CD8-positive, alpha-beta memory T cell (primary cell): ENCODE measurements at regions not wholly inside any gene's neighbourhood (a gene's known extent, or its start where the extent isn't known, plus 50 kb on each side); places are given as distances from the start of the nearest gene placed in this dataset.

Source experiments
- CTCF ChIA-PET: fragments of 350-600 bp; sonication (Branson Sonifier 250); formaldehyde crosslinking; loops from one replicate; lab custom pipeline; 2021; ENCODE audit warnings: antibody characterized with exemption; lab: Charles Lee
- POLR2A ChIA-PET: fragments of 350-600 bp; sonication (Branson Sonifier 250); formaldehyde crosslinking; loops from one replicate; lab custom pipeline; 2021; ENCODE audit warnings: antibody characterized with exemption; lab: Charles Lee
- DNase-seq, 5 donors: peaks; one replicate each; pipeline versions ENCODE4 v3.0.0 to v3.0.0-alpha.2; 2020 to 2022; ENCODE audit warnings: mixed read lengths in 1 of 5
- H3K27ac ChIP-seq: one replicate; pipeline ENCODE4 v1.7.0; 2013; ENCODE audit warnings: low read depth, mild to moderate bottlenecking, low read length, moderate library complexity
- H3K27me3 ChIP-seq: 2 replicates; pipeline ENCODE4 v1.7.0; 2013; ENCODE audit warnings: low read length, mild to moderate bottlenecking; ENCODE audit not compliant: insufficient read depth, poor library complexity, severe bottlenecking
- H3K36me3 ChIP-seq: 2 replicates; pipeline ENCODE4 v1.7.0; 2013; ENCODE audit warnings: mild to moderate bottlenecking, low read length, moderate library complexity; ENCODE audit not compliant: insufficient read depth
- H3K4me1 ChIP-seq: 2 replicates; pipeline ENCODE4 v1.7.0; 2013; ENCODE audit warnings: mild to moderate bottlenecking, low read length, moderate library complexity; ENCODE audit not compliant: insufficient read depth
- H3K4me3 ChIP-seq: 2 replicates; pipeline ENCODE4 v1.7.0; 2013; ENCODE audit warnings: mild to moderate bottlenecking, low read length
- H3K9me3 ChIP-seq: 2 replicates; pipeline ENCODE4 v1.7.0; 2013; ENCODE audit warnings: mild to moderate bottlenecking, low read length
- H3K27ac Mint-ChIP-seq, 8 donors: one replicate each; pipeline ENCODE4 v1.8.0; 2020 to 2021; ENCODE audit warnings: mixed read lengths in 8 of 8, mild to moderate bottlenecking in 6 of 8, inconsistent platforms in 3 of 8, moderate library complexity in 3 of 8
- H3K27me3 Mint-ChIP-seq, 2 donors: one replicate each; pipeline ENCODE4 v1.8.0; 2020 to 2021; ENCODE audit warnings: mixed read lengths in 2 of 2, mild to moderate bottlenecking in 1 of 2, moderate library complexity in 1 of 2
- H3K36me3 Mint-ChIP-seq, 3 donors: one replicate each; pipeline ENCODE4 v1.8.0; 2020 to 2021; ENCODE audit warnings: mixed read lengths in 3 of 3, inconsistent platforms in 1 of 3, mild to moderate bottlenecking in 1 of 3
- H3K4me1 Mint-ChIP-seq, 3 donors: one replicate each; pipeline ENCODE4 v1.8.0; 2020 to 2021; ENCODE audit warnings: mixed read lengths in 3 of 3, inconsistent platforms in 1 of 3, mild to moderate bottlenecking in 1 of 3
- H3K4me3 Mint-ChIP-seq, 7 donors: one replicate each; pipeline ENCODE4 v1.8.0; 2020 to 2021; ENCODE audit warnings: mixed read lengths in 7 of 7, mild to moderate bottlenecking in 6 of 7, moderate library complexity in 4 of 7, inconsistent platforms in 2 of 7
- H3K9me3 Mint-ChIP-seq, 5 donors: one replicate each; pipeline ENCODE4 v1.8.0; 2020 to 2022; ENCODE audit warnings: mixed read lengths in 5 of 5, mild to moderate bottlenecking in 3 of 5, moderate library complexity in 2 of 5, inconsistent platforms in 1 of 5

DNA sequence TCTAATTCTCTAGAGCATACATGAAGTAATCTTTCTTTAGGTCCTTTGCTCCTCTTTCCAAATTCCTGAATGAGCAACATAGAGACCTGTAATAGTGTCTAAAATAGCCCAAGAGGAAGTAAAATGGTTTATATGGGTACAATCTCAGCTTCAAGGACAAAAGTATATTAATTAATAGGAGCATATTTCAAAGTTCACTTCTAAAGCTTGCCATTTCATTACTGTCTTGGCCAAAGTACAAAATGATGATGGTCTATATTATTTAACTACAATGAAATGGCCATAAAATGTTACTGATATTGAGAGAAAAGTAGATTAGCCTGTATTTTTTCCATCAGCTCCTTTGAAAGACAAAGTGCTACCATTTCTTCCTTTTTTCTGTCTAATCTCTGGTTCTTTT, 410.4 kb upstream of the NOVA1 start:
- ChIA-PET POLR2A (no interaction called here), CTCF (no interaction called here)
- H3K27ac ChIP-seq = no peak overlapping the region
- Mint-ChIP-seq H3K9me3 (peaks cover 11 to 58% (median 34%) of the 10 kb centered on the region in 5 donors), H3K27ac (no peak overlapping the region), H3K36me3 (no peaks in the 10 kb centered on the region), H3K4me1 (no peaks in the 10 kb centered on the region), H3K4me3 (no peak overlapping the region), H3K27me3 (no peaks in the 10 kb centered on the region)
- no peak for DNase-seq
- no peak overlapping the region for H3K4me3 ChIP-seq
- no peaks in the 10 kb centered on the region for H3K36me3 ChIP-seq
- no peaks in the 10 kb centered on the region for H3K27me3 ChIP-seq
- H3K9me3 ChIP-seq = no peaks in the 10 kb centered on the region
- H3K4me1 ChIP-seq = no peaks in the 10 kb centered on the region

- no peak for DNase-seq
- Mint-ChIP-seq H3K36me3 (no peaks in the 10 kb centered on the region), H3K4me1 (no peaks in the 10 kb centered on the region), H3K27me3 (no peaks in the 10 kb centered on the region), H3K9me3 (peaks cover 13 to 51% (median 31%) of the 10 kb centered on the region in 5 donors), H3K27ac (no peak overlapping the region), H3K4me3 (no peak overlapping the region)
- Histone ChIP-seq H3K4me1 (no peaks in the 10 kb centered on the region), H3K4me3 (no peak overlapping the region), H3K27me3 (no peaks in the 10 kb centered on the region), H3K36me3 (no peaks in the 10 kb centered on the region), H3K9me3 (no peaks in the 10 kb centered on the region), H3K27ac (no peak overlapping the region)
- ChIA-PET CTCF (no interaction called here), POLR2A (no interaction called here)
These were observed 414.8 kb upstream of the NOVA1 start for GRCh38 chr14:27012641-27013040.

- H3K9me3 Mint-ChIP-seq = peaks cover 8 to 45% (median 25%) of the 10 kb centered on the region in 5 donors
- no peak overlapping the region for H3K27ac Mint-ChIP-seq
- Histone ChIP-seq H3K4me1 (no peaks in the 10 kb centered on the region), H3K4me3 (no peak overlapping the region), H3K27me3 (no peaks in the 10 kb centered on the region), H3K36me3 (no peaks in the 10 kb centered on the region), H3K9me3 (no peaks in the 10 kb centered on the region), H3K27ac (no peak overlapping the region)
- H3K4me1 Mint-ChIP-seq = no peaks in the 10 kb centered on the region
- ChIA-PET POLR2A (no interaction called here), CTCF (no interaction called here)
- no peak for DNase-seq
- H3K36me3 Mint-ChIP-seq = no peaks in the 10 kb centered on the region
- no peak overlapping the region for H3K4me3 Mint-ChIP-seq
- H3K27me3 Mint-ChIP-seq = no peaks in the 10 kb centered on the region
These were observed 415.8 kb upstream of the NOVA1 start for GRCh38 chr14:27013678-27014077.

DNA sequence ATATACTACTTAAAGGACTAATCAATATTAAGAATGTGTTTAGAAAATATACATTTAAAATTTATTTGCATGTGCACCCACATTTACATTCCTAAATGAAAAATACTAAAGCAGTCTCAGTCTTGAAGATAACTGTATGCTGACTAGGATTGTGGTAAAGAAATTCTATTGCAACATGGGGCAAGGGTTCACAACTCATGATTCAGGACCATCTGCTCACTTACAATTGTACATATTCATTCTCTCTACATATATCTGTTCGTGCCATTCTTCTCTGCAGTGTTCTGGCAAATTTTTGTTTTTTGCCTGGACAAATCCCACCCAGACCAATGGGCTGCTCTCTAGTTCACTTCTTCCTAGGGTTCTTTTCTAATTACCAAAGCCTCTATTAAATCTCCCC, 417.2 kb upstream of the NOVA1 start:
- CTCF ChIA-PET = no interaction called here

DNA sequence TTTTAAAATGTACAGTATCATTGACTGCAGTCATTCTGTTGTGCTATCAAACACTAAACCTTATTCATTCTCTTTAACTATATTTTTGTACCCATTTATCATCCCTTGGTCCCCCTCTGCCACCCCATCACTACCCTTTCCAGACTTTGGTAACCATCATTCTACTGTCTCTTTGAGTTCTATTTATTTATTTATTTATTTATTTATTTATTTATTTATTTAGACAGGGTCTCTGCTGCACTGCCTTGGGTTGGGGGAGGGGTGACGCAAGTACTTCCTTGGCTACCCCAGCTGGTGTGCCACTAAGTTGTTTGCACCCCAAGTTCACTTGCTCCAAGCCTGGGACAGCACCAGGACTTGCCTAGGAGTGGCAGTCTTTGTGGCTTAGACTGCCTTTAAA, 427.8 kb upstream of the NOVA1 start:
- CTCF ChIA-PET = no interaction called here
- no peak for DNase-seq
- no peaks in the 10 kb centered on the region for H3K4me1 ChIP-seq

More for the DNA sequence above, 417.2 kb upstream of the NOVA1 start:
- H3K4me3 Mint-ChIP-seq = no peak overlapping the region
- no peaks in the 10 kb centered on the region for H3K27me3 Mint-ChIP-seq
- H3K4me1 ChIP-seq = no peaks in the 10 kb centered on the region
- H3K4me3 ChIP-seq = no peak overlapping the region
- H3K27ac ChIP-seq = no peak overlapping the region
- H3K9me3 ChIP-seq = no peaks in the 10 kb centered on the region
- no peak overlapping the region for H3K27ac Mint-ChIP-seq
- no peaks in the 10 kb centered on the region for H3K27me3 ChIP-seq
- H3K4me1 Mint-ChIP-seq = no peaks in the 10 kb centered on the region
- no peak for DNase-seq
- no peaks in the 10 kb centered on the region for H3K36me3 Mint-ChIP-seq
- POLR2A ChIA-PET = no interaction called here
- peaks cover 4 to 39% (median 17%) of the 10 kb centered on the region in 5 donors for H3K9me3 Mint-ChIP-seq
- no peaks in the 10 kb centered on the region for H3K36me3 ChIP-seq

GRCh38 chr14:27026097-27026496, 428.3 kb upstream of the NOVA1 start:
- no peak for DNase-seq
- Histone ChIP-seq H3K27me3 (no peaks in the 10 kb centered on the region), H3K4me3 (no peak overlapping the region), H3K4me1 (no peaks in the 10 kb centered on the region), H3K27ac (no peak overlapping the region), H3K9me3 (no peaks in the 10 kb centered on the region), H3K36me3 (no peaks in the 10 kb centered on the region)
- Mint-ChIP-seq H3K9me3 (peaks cover 6 to 36% (median 16%) of the 10 kb centered on the region in 5 donors), H3K4me1 (no peaks in the 10 kb centered on the region), H3K4me3 (no peak overlapping the region), H3K27me3 (no peaks in the 10 kb centered on the region), H3K36me3 (no peaks in the 10 kb centered on the region), H3K27ac (no peak overlapping the region)
- ChIA-PET CTCF (no interaction called here), POLR2A (no interaction called here)

More for the DNA sequence above, 427.8 kb upstream of the NOVA1 start:
- no peak overlapping the region for H3K27ac ChIP-seq
- peaks cover 7 to 31% (median 17%) of the 10 kb centered on the region in 5 donors for H3K9me3 Mint-ChIP-seq
- no peak overlapping the region for H3K27ac Mint-ChIP-seq
- no peaks in the 10 kb centered on the region for H3K27me3 ChIP-seq
- POLR2A ChIA-PET = no interaction called here
- H3K4me1 Mint-ChIP-seq = no peaks in the 10 kb centered on the region
- no peaks in the 10 kb centered on the region for H3K9me3 ChIP-seq
- H3K36me3 Mint-ChIP-seq = no peaks in the 10 kb centered on the region
- no peak overlapping the region for H3K4me3 ChIP-seq
- no peaks in the 10 kb centered on the region for H3K27me3 Mint-ChIP-seq
- H3K4me3 Mint-ChIP-seq = no peak overlapping the region
- H3K36me3 ChIP-seq = no peaks in the 10 kb centered on the region

- Mint-ChIP-seq H3K27me3 (no peaks in the 10 kb centered on the region), H3K36me3 (no peaks in the 10 kb centered on the region), H3K9me3 (peaks cover 5 to 28% (median 21%) of the 10 kb centered on the region in 5 donors), H3K4me3 (no peak overlapping the region), H3K4me1 (no peaks in the 10 kb centered on the region), H3K27ac (no peak overlapping the region)
- H3K4me3 ChIP-seq = no peak overlapping the region
- H3K27me3 ChIP-seq = no peaks in the 10 kb centered on the region
- ChIA-PET POLR2A (no interaction called here), CTCF (no interaction called here)
- no peak for DNase-seq
- no peak overlapping the region for H3K27ac ChIP-seq
- H3K9me3 ChIP-seq = no peaks in the 10 kb centered on the region
- no peaks in the 10 kb centered on the region for H3K4me1 ChIP-seq
- no peaks in the 10 kb centered on the region for H3K36me3 ChIP-seq
These were observed 442.7 kb upstream of the NOVA1 start for GRCh38 chr14:27040552-27040951.

DNA sequence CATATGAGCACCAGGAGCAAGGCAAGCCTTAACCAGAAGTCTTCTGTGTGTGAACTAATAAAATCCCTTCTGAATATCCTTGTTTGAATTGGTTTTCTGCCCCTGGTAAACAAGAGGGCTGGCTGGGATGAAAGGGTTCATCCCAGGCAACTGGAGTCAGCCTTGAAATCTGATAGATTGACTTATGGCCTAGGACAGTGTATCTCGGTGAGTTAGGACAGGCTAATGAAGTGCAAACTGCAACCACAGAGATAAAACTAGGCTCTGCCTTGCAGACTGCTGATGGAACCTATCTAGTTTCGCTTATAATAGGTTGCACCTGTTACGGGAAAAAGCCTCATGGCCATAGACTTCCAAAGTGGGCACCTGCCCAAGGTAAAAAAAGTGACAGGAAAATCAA, 451.9 kb upstream of the NOVA1 start:
- H3K27me3 Mint-ChIP-seq = no peaks in the 10 kb centered on the region
- POLR2A ChIA-PET = no interaction called here
- H3K27me3 ChIP-seq = no peaks in the 10 kb centered on the region
- no peak overlapping the region for H3K4me3 Mint-ChIP-seq
- H3K9me3 Mint-ChIP-seq = peaks cover 16 to 23% (median 19%) of the 10 kb centered on the region in 5 donors
- H3K4me1 Mint-ChIP-seq = no peaks in the 10 kb centered on the region
- no peak for DNase-seq
- H3K36me3 ChIP-seq = no peaks in the 10 kb centered on the region
- no peak overlapping the region for H3K4me3 ChIP-seq
- CTCF ChIA-PET = no interaction called here
- H3K27ac ChIP-seq = no peak overlapping the region
- H3K27ac Mint-ChIP-seq = no peak overlapping the region
- H3K4me1 ChIP-seq = no peaks in the 10 kb centered on the region
- no peaks in the 10 kb centered on the region for H3K9me3 ChIP-seq
- no peaks in the 10 kb centered on the region for H3K36me3 Mint-ChIP-seq

- H3K9me3 Mint-ChIP-seq = peaks cover 16 to 27% (median 20%) of the 10 kb centered on the region in 5 donors
- Histone ChIP-seq H3K27ac (no peak overlapping the region), H3K4me1 (no peaks in the 10 kb centered on the region), H3K4me3 (no peak overlapping the region), H3K36me3 (no peaks in the 10 kb centered on the region), H3K27me3 (no peaks in the 10 kb centered on the region), H3K9me3 (no peaks in the 10 kb centered on the region)
- no peak overlapping the region for H3K27ac Mint-ChIP-seq
- no peak overlapping the region for H3K4me3 Mint-ChIP-seq
- no peaks in the 10 kb centered on the region for H3K4me1 Mint-ChIP-seq
- DNase-seq = no peak
- H3K36me3 Mint-ChIP-seq = no peaks in the 10 kb centered on the region
- no peaks in the 10 kb centered on the region for H3K27me3 Mint-ChIP-seq
- ChIA-PET POLR2A (no interaction called here), CTCF (no interaction called here)
These were observed 452.4 kb upstream of the NOVA1 start for GRCh38 chr14:27050208-27050607.
